ENCODE measurements at regions not wholly inside any gene's neighbourhood (a gene's known extent, or its start where the extent isn't known, plus 50 kb on each side); places are given as distances from the start of the nearest gene placed in this dataset.

DNA sequence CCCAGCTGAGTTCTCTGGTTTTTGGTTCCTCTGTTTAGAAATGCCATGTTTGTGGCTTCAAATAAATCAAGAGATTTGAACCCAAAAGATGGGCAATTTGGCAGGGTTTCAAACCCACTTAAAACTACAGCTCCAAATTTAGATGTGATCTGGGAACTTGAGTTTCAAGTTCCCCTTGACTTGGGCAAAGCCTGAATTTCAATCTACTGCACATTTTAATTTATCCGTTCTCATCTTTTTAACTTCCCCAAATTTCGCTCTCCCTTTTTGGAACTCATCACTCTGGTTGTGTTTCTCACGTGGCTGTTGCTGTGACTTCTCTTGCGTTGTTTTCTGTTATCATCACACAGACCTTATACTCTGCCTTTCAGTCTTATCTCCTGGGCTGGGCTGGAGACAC lies 230.9 kb downstream of the CDC5L start:
- Histone ChIP-seq H3K27ac (ENCODE audit: extremely low read depth, low read depth, low read length) (no peak overlapping the region), H3K4me1 (ENCODE audit: control insufficient read depth, insufficient read depth, low read length) (no peaks in the 10 kb centered on the region), H3K9me3 (ENCODE audit: control insufficient read depth, insufficient read depth, low read depth, low read length) (no peaks in the 10 kb centered on the region), H3K36me3 (ENCODE audit: control insufficient read depth in 2 of 2, insufficient read depth in 1 of 2, low read length in 2 of 2) (no peaks in the 10 kb centered on the region), H3K4me3 (ENCODE audit: low read depth, low read length) (no peak overlapping the region)
- ChIA-PET POLR2A (no interaction called here), CTCF (interaction anchor here (0.6 to 1.3 kb wide), 4 partner anchors 51 to 190 kb away, joined by 3 to 4 read pairs (median 3); no protein-coding TSS in a partner anchor)
- TF ChIP-seq PRDM1 (tag by site-specific recombination; IDR thresholded peaks at IDR 0.05): no peak
- no peak for TF ChIP-seq IKZF3 (tag by site-specific recombination; IDR thresholded peaks at IDR 0.05)
- no peak for TF ChIP-seq KLF7 (tag by site-specific recombination; IDR thresholded peaks at IDR 0.05; ENCODE audit: borderline replicate concordance)
- TF ChIP-seq, protein P1, sequence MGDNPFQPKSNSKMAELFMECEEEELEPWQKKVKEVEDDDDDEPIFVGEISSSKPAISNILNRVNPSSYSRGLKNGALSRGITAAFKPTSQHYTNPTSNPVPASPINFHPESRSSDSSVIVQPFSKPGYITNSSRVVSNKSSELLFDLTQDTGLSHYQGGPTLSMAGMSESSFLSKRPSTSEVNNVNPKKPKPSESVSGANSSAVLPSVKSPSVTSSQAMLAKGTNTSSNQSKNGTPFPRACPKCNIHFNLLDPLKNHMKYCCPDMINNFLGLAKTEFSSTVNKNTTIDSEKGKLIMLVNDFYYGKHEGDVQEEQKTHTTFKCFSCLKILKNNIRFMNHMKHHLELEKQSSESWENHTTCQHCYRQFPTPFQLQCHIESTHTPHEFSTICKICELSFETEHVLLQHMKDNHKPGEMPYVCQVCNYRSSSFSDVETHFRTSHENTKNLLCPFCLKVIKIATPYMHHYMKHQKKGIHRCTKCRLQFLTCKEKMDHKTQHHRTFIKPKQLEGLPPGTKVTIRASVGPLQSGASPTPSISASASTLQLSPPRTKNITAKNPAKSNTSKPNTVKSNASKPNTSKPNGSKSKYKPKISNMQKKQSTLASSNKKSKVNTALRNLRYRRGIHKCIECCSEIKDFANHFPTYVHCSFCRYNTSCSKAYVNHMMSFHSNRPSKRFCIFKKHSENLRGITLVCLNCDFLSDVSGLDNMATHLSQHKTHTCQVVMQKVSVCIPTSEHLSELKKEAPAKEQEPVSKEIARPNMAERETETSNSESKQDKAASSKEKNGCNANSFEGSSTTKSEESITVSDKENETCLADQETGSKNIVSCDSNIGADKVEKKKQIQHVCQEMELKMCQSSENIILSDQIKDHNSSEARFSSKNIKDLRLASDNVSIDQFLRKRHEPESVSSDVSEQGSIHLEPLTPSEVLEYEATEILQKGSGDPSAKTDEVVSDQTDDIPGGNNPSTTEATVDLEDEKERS (tag by site-specific recombination; IDR thresholded peaks at IDR 0.05): no peak
- no peak for TF ChIP-seq KLF16 (tag by site-specific recombination; IDR thresholded peaks at IDR 0.05)
- no peak for TF ChIP-seq ZNF404 (tag by site-specific recombination; IDR thresholded peaks at IDR 0.05)
- no peak for TF ChIP-seq SP7 (tag by site-specific recombination; IDR thresholded peaks at IDR 0.05)

DNA sequence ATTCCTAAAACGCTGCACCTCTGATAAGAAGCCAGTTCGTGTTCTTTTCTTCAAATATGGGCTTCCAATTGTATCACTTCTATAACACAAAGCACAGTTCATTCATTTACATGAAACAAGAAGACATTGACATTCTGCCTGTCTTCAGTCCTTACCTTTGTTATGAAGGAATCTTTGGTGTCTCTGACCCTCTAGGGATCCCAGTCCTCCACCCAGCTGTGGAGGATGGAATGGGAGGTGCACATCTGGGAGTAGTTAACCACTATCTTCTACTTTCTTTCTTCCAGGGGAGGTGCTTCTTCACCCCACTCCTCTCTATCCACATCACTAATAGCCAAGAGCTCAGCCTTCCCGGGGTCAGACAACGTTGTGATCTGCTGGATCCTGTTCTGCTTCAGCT lies 233.4 kb downstream of the CDC5L start:
- Histone ChIP-seq H3K36me3 (ENCODE audit: control insufficient read depth in 2 of 2, insufficient read depth in 1 of 2, low read length in 2 of 2) (no peaks in the 10 kb centered on the region), H3K9me3 (ENCODE audit: control insufficient read depth, insufficient read depth, low read depth, low read length) (no peaks in the 10 kb centered on the region), H3K4me1 (ENCODE audit: control insufficient read depth, insufficient read depth, low read length) (no peaks in the 10 kb centered on the region), H3K4me3 (ENCODE audit: low read depth, low read length) (no peak overlapping the region), H3K27ac (ENCODE audit: extremely low read depth, low read depth, low read length) (no peak overlapping the region)
- ChIA-PET CTCF (interaction anchor here (0.6 to 2.2 kb wide), 4 partner anchors 9 to 189 kb away, joined by 3 to 10 read pairs (median 4); no protein-coding TSS in a partner anchor), POLR2A (no interaction called here)
- TF ChIP-seq ZNF350 (tag by site-specific recombination; IDR thresholded peaks at IDR 0.05) (no peak), ZNF433 (tag by site-specific recombination; IDR thresholded peaks at IDR 0.05; ENCODE audit: low read depth) (no peak), ZNF658 (tag by site-specific recombination; IDR thresholded peaks at IDR 0.05) (no peak)
- TF ChIP-seq, protein P2, sequence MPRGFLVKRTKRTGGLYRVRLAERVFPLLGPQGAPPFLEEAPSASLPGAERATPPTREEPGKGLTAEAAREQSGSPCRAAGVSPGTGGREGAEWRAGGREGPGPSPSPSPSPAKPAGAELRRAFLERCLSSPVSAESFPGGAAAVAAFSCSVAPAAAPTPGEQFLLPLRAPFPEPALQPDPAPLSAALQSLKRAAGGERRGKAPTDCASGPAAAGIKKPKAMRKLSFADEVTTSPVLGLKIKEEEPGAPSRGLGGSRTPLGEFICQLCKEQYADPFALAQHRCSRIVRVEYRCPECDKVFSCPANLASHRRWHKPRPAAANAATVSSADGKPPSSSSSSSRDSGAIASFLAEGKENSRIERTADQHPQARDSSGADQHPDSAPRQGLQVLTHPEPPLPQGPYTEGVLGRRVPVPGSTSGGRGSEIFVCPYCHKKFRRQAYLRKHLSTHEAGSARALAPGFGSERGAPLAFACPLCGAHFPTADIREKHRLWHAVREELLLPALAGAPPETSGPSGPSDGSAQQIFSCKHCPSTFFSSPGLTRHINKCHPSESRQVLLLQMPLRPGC (tag by site-specific recombination; IDR thresholded peaks at IDR 0.05): no peak
- TF ChIP-seq, protein P3, sequence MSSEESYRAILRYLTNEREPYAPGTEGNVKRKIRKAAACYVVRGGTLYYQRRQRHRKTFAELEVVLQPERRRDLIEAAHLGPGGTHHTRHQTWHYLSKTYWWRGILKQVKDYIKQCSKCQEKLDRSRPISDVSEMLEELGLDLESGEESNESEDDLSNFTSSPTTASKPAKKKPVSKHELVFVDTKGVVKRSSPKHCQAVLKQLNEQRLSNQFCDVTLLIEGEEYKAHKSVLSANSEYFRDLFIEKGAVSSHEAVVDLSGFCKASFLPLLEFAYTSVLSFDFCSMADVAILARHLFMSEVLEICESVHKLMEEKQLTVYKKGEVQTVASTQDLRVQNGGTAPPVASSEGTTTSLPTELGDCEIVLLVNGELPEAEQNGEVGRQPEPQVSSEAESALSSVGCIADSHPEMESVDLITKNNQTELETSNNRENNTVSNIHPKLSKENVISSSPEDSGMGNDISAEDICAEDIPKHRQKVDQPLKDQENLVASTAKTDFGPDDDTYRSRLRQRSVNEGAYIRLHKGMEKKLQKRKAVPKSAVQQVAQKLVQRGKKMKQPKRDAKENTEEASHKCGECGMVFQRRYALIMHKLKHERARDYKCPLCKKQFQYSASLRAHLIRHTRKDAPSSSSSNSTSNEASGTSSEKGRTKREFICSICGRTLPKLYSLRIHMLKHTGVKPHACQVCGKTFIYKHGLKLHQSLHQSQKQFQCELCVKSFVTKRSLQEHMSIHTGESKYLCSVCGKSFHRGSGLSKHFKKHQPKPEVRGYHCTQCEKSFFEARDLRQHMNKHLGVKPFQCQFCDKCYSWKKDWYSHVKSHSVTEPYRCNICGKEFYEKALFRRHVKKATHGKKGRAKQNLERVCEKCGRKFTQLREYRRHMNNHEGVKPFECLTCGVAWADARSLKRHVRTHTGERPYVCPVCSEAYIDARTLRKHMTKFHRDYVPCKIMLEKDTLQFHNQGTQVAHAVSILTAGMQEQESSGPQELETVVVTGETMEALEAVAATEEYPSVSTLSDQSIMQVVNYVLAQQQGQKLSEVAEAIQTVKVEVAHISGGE (tag by site-specific recombination; conservative IDR thresholded peaks at IDR 0.05; ENCODE audit: low read depth): no peak

DNA sequence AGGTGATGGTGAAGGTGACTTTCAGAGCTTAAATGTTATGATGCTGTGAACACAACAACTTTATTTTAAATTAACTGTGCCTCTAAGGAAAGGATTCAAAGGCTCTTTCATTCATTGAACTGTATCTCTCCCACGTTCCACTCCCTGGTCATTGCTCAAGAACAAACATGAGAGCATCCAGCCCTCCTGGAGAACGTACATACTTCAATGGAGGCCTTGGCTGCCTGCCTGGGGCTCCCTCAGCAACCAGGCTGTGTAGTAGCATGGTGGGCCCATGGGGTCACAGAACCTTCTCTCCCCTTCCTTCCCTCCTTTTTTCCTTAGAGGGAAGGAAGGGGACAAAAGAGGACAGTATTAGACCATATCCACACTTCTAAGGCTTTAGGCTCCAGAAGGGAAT lies 234.3 kb downstream of the CDC5L start:
- Histone ChIP-seq H3K9me3 (ENCODE audit: control insufficient read depth, insufficient read depth, low read depth, low read length) (no peaks in the 10 kb centered on the region), H3K4me3 (ENCODE audit: low read depth, low read length) (no peak overlapping the region), H3K36me3 (ENCODE audit: control insufficient read depth in 2 of 2, insufficient read depth in 1 of 2, low read length in 2 of 2) (no peaks in the 10 kb centered on the region), H3K4me1 (ENCODE audit: control insufficient read depth, insufficient read depth, low read length) (no peaks in the 10 kb centered on the region), H3K27ac (ENCODE audit: extremely low read depth, low read depth, low read length) (no peak overlapping the region)
- ChIA-PET CTCF (interaction anchor here (2.2 kb wide), 1 partner anchor 8 kb away, joined by 10 read pairs; no protein-coding TSS in a partner anchor), POLR2A (interaction anchor here (0.8 kb wide), 1 partner anchor 143 kb away, joined by 3 read pairs; no protein-coding TSS in a partner anchor)
- TF ChIP-seq ZNF530 (tag by site-specific recombination; IDR thresholded peaks at IDR 0.05; ENCODE audit: low read depth): no peak
- TF ChIP-seq, protein P4, sequence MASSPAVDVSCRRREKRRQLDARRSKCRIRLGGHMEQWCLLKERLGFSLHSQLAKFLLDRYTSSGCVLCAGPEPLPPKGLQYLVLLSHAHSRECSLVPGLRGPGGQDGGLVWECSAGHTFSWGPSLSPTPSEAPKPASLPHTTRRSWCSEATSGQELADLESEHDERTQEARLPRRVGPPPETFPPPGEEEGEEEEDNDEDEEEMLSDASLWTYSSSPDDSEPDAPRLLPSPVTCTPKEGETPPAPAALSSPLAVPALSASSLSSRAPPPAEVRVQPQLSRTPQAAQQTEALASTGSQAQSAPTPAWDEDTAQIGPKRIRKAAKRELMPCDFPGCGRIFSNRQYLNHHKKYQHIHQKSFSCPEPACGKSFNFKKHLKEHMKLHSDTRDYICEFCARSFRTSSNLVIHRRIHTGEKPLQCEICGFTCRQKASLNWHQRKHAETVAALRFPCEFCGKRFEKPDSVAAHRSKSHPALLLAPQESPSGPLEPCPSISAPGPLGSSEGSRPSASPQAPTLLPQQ (tag by site-specific recombination; IDR thresholded peaks at IDR 0.05): 0 out of 2 replicates have a peak, but pooled peaks have one; percentile 27
